K562 (cell line): ENCODE measurements at regions not wholly inside any gene's neighbourhood (a gene's known extent, or its start where the extent isn't known, plus 50 kb on each side); places are given as distances from the start of the nearest gene placed in this dataset.
A peak's percentile ranks its signal among the peaks of the same experiment; 100 is the strongest.

ENCODE experiments used
- ATAC-seq: fragments of 200-7000 bp; cut with Tn5 transposase; 3 replicates; pipeline ENCODE4 v1.9.1; 2020; ENCODE audit warnings: moderate library complexity
- BruUV-seq: library from RNA; stranded (reverse); fragments of 400-500 nt; replicated peaks from 2 replicates; lab custom pipeline; 2021; lab: Mats Ljungman, UMichigan
- CTCF ChIA-PET: fragments of 300-600 bp; formaldehyde crosslinking; extraction: SDS; loops from one replicate; lab custom pipeline; 2021; ENCODE audit warnings: low intra/inter-chr PET ratio; lab: Yijun Ruan, JAX
- POLR2A ChIA-PET: fragments of 300-600, 350-650 bp; sonication (Branson Sonifier 250); formaldehyde crosslinking; extraction: SDS; loops from one replicate; lab custom pipeline; 2021; ENCODE audit warnings: antibody characterized with exemption, inconsistent platforms; lab: Yijun Ruan, JAX
- DNase-seq, 4 experiments: peaks; one replicate each; pipeline versions ENCODE4 v3.0.0 to v3.0.0-alpha.2; 2011 to 2018; ENCODE audit warnings: low spot score in 3 of 4, mixed read lengths in 3 of 4; ENCODE audit errors: extremely low read depth in 1 of 4
- FAIRE-seq: peaks from 2 replicates; lab custom pipeline; 2011; peaks lifted over from hg19 to GRCh38; lab: Jason Lieb, UNC
- H2AFZ ChIP-seq: 2 replicates; pipeline ENCODE4 v1.6.0; 2011; ENCODE audit warnings: low read depth, low read length, control low read depth, inconsistent platforms
- H3K27ac ChIP-seq: fragments of 200-600 bp; 3 replicates; pipeline ENCODE4 v1.8.0; 2011; ENCODE audit warnings: low read depth, mild to moderate bottlenecking, control low read depth, inconsistent platforms, low read length, moderate library complexity, mixed read lengths; ENCODE audit errors: extremely low read depth
- H3K27me3 ChIP-seq, 2 experiments: fragments of 300-600 bp in 1 of 2; 2 replicates in 1 of 2; 3 replicates in 1 of 2; pipeline versions ENCODE4 v1.6.0 to v1.8.0; 2011; ENCODE audit warnings: inconsistent platforms in 2 of 2, low read length in 2 of 2, mild to moderate bottlenecking in 1 of 2, mixed read lengths in 1 of 2, moderate library complexity in 1 of 2; ENCODE audit not compliant: control insufficient read depth in 2 of 2, insufficient read depth in 2 of 2
- H3K36me3 ChIP-seq: fragments of 300-600 bp; 3 replicates; pipeline ENCODE4 v1.8.0; 2011; ENCODE audit warnings: mild to moderate bottlenecking, low read length, inconsistent platforms; ENCODE audit not compliant: control insufficient read depth, insufficient read depth
- H3K4me1 ChIP-seq, 2 experiments: fragments of 200-600 bp in 1 of 2; replicated peaks in 1 of 2; 2 replicates in 1 of 2; 3 replicates in 1 of 2; pipeline versions ENCODE4 v1.5.1 to v1.8.0; 2011; ENCODE audit warnings: inconsistent platforms in 2 of 2, low read length in 2 of 2, mild to moderate bottlenecking in 1 of 2, mixed read lengths in 1 of 2, moderate library complexity in 1 of 2; ENCODE audit not compliant: control insufficient read depth in 2 of 2, insufficient read depth in 2 of 2
- H3K4me2 ChIP-seq: 2 replicates; pipeline ENCODE4 v1.6.1; 2011; ENCODE audit warnings: low read length, control low read depth, inconsistent platforms, mixed read lengths; ENCODE audit not compliant: insufficient read depth
- H3K4me3 ChIP-seq: fragments of 200-600 bp; sonication (generic), shearing (Covaris generic); 2 replicates; pipeline ENCODE4 v1.5.1; 2016; ENCODE audit warnings: control low read depth, inconsistent platforms
- H3K79me2 ChIP-seq: fragments of 200-600 bp; 3 replicates; pipeline ENCODE4 v1.8.0; 2011; ENCODE audit warnings: low read length, inconsistent platforms; ENCODE audit not compliant: control insufficient read depth, insufficient read depth
- H3K9ac ChIP-seq, 2 experiments: 2 replicates each; pipeline versions ENCODE4 v1.6.0 to v1.6.1; 2011; ENCODE audit warnings: low read depth in 2 of 2, low read length in 2 of 2, control low read depth in 1 of 2, inconsistent platforms in 1 of 2, mild to moderate bottlenecking in 1 of 2, mixed read lengths in 1 of 2; ENCODE audit not compliant: insufficient read depth in 1 of 2
- H3K9me1 ChIP-seq: one replicate; pipeline ENCODE4 v1.6.0; 2011; ENCODE audit warnings: inconsistent platforms, mild to moderate bottlenecking, low read length, moderate library complexity; ENCODE audit not compliant: control insufficient read depth, insufficient read depth
- H3K9me3 ChIP-seq: replicated peaks from 2 replicates; pipeline ENCODE4 v1.5.1; 2011; ENCODE audit warnings: low read depth, low read length, inconsistent platforms; ENCODE audit not compliant: control insufficient read depth, insufficient read depth
- H4K20me1 ChIP-seq: replicated peaks from 2 replicates; pipeline ENCODE4 v1.6.1; 2011; ENCODE audit warnings: low read length, inconsistent platforms, mixed read lengths; ENCODE audit not compliant: control insufficient read depth, insufficient read depth
- ADNP ChIP-seq: fragments of 200-800 bp; sonication (Bioruptor generic); IDR thresholded peaks from 2 replicates; pipeline ENCODE4 v1.6.1; 2016; ENCODE audit warnings: missing genetic modification characterization, missing compliant biosample characterization
- GMEB1 ChIP-seq: fragments of 250-450 bp; sonication (Bioruptor Pico); IDR thresholded peaks from 2 replicates; pipeline ENCODE4 v1.4.0; 2020; ENCODE audit warnings: mild to moderate bottlenecking
- STAT5A ChIP-seq: IDR thresholded peaks from 2 replicates; pipeline ENCODE4 v1.6.1; 2012; ENCODE audit warnings: low read length, inconsistent platforms, borderline replicate concordance
- ZBTB49 ChIP-seq: sonication (generic); formaldehyde crosslinking; IDR thresholded peaks from 2 replicates; pipeline ENCODE4 v1.8.0; 2022; ENCODE audit warnings: missing genetic modification reagents, mild to moderate bottlenecking, borderline replicate concordance
- ZNF512 ChIP-seq: IDR thresholded peaks from 2 replicates; pipeline ENCODE4 v1.6.1; 2016; ENCODE audit warnings: missing genetic modification characterization, missing compliant biosample characterization
- in situ Hi-C: fragments of 300-500 bp; cut with MboI; formaldehyde crosslinking; loops from 4 replicates; pipeline ENCODE4 v1.15.0; 2018; ENCODE audit warnings: inconsistent platforms, mixed read lengths
- intact Hi-C: fragments of 100-400 bp; cut with micrococcal nuclease; formaldehyde crosslinking; loops from 2 replicates; pipeline ENCODE4 v1.14.2; 2022

- no peak for TF ChIP-seq ZBTB49 (CRISPR knock-in tag)
- no peak for TF ChIP-seq ADNP
- no peak for TF ChIP-seq GMEB1 (CRISPR knock-in tag)
Observed at GRCh38 chr2:77816618-77817017, 294.4 kb upstream of the LRRTM4 start (continued).

GRCh38 chr2:77818186-77818585, 296.0 kb upstream of the LRRTM4 start:
- no peak overlapping the region for H3K4me3 ChIP-seq
- H3K4me2 ChIP-seq = no peak overlapping the region
- no TSS peak for BruUV-seq
- H3K9me1 ChIP-seq = no peaks in the 10 kb centered on the region
- FAIRE-seq = no peak
- ATAC-seq = no peak
- CTCF ChIA-PET = no interaction called here
- POLR2A ChIA-PET = no interaction called here
- no peak overlapping the region for H3K9ac ChIP-seq
- no peak overlapping the region for H2AFZ ChIP-seq
- intact Hi-C loops = no loop called here
- H3K27me3 ChIP-seq = no peaks in the 10 kb centered on the region
- H3K9me3 ChIP-seq = no peaks in the 10 kb centered on the region
- H3K4me1 ChIP-seq = no peaks in the 10 kb centered on the region
- no peaks in the 10 kb centered on the region for H4K20me1 ChIP-seq
- DNase-seq = no peak
- TF ChIP-seq ZNF512 (tag) (peak; percentile 47; the same call in 1 of the 2 replicates), STAT5A (no peak)
- no peak overlapping the region for H3K27ac ChIP-seq
- H3K79me2 ChIP-seq = no peaks in the 10 kb centered on the region
- H3K36me3 ChIP-seq = no peaks in the 10 kb centered on the region
- in situ Hi-C loops = no loop called here
